GM18502 (cell line): ENCODE measurements at regions not wholly inside any gene's neighbourhood (a gene's known extent, or its start where the extent isn't known, plus 50 kb on each side); places are given as distances from the start of the nearest gene placed in this dataset.

Source experiments
- ATAC-seq: cut with Tn5 transposase; IDR thresholded peaks from one replicate; pipeline ENCODE4 v1.9.1; 2021; ENCODE audit warnings: mild to moderate bottlenecking; ENCODE audit not compliant: unreplicated experiment, poor library complexity

- peak; percentile 40 for ATAC-seq
Measured at GRCh38 chr12:93098077-93098476, 169.0 kb upstream of the EEA1 start.

GRCh38 chr12:93099792-93100191, 170.7 kb upstream of the EEA1 start:
- ATAC-seq = no peak

GRCh38 chr12:93100610-93101009, 171.5 kb upstream of the EEA1 start:
- no peak for ATAC-seq

- no peak for ATAC-seq
Measured at GRCh38 chr12:93101367-93101766, 172.3 kb upstream of the EEA1 start.

- ATAC-seq = no peak
Measured at GRCh38 chr12:93102312-93102711, 173.2 kb upstream of the EEA1 start.

GRCh38 chr12:93102744-93103143, 173.6 kb upstream of the EEA1 start:
- ATAC-seq = no peak

- no peak for ATAC-seq
Measured at GRCh38 chr12:93103154-93103553, 174.1 kb upstream of the EEA1 start.

- no peak for ATAC-seq
Measured at GRCh38 chr12:93104535-93104934, 175.4 kb upstream of the EEA1 start.

GRCh38 chr12:93106910-93107309, 177.8 kb upstream of the EEA1 start:
- ATAC-seq = no peak

GRCh38 chr12:93107514-93108312, 178.6 kb upstream of the EEA1 start:
- no peak for ATAC-seq

- ATAC-seq = no peak
Measured at GRCh38 chr12:93108985-93109384, 179.9 kb upstream of the EEA1 start.

GRCh38 chr12:93109551-93110203, 180.6 kb upstream of the EEA1 start:
- ATAC-seq = no peak

- no peak for ATAC-seq
Measured at GRCh38 chr12:93111773-93112172, 182.7 kb upstream of the EEA1 start.

GRCh38 chr12:93113317-93114006, 184.4 kb upstream of the EEA1 start:
- no peak for ATAC-seq

GRCh38 chr12:93115198-93115601, 186.1 kb upstream of the EEA1 start:
- ATAC-seq = no peak

GRCh38 chr12:93115646-93116045, 186.6 kb upstream of the EEA1 start:
- no peak for ATAC-seq

- ATAC-seq = no peak
Measured at GRCh38 chr12:93116632-93117031, 187.5 kb upstream of the EEA1 start.

- no peak for ATAC-seq
Measured at GRCh38 chr12:93121729-93122488, 192.8 kb upstream of the EEA1 start.

- no peak for ATAC-seq
Measured at GRCh38 chr12:93122569-93123091, 193.5 kb upstream of the EEA1 start.

GRCh38 chr12:93125126-93125525, 196.0 kb upstream of the EEA1 start:
- no peak for ATAC-seq
